ENCODE measurements at regions not wholly inside any gene's neighbourhood (a gene's known extent, or its start where the extent isn't known, plus 50 kb on each side); places are given as distances from the start of the nearest gene placed in this dataset.
"Not testable (repeated sequence)": the region's sequence is repeated elsewhere in the genome, so short reads cannot be mapped to it uniquely, and the experiment has no call there.

GRCh38 chr2:236825989-236826510 lies 256.4 kb downstream of the ACKR3 start:
- no peak for DNase-seq (ENCODE audit: low read depth)

- DNase-seq (ENCODE audit: low read depth) = no peak
Measured at GRCh38 chr2:236826606-236827156, 257.1 kb downstream of the ACKR3 start.

GRCh38 chr2:236827997-236828396 lies 257.7 kb upstream of the COPS8 start:
- DNase-seq (ENCODE audit: low read depth) = no peak

GRCh38 chr2:236828820-236829219 lies 256.9 kb upstream of the COPS8 start:
- DNase-seq (ENCODE audit: low read depth) = no peak

- no peak for DNase-seq (ENCODE audit: low read depth)
Measured at GRCh38 chr2:236830926-236831325, 254.8 kb upstream of the COPS8 start.

GRCh38 chr2:236831698-236832097 lies 254.0 kb upstream of the COPS8 start:
- no peak for DNase-seq (ENCODE audit: low read depth)

GRCh38 chr2:236833501-236834073 lies 252.1 kb upstream of the COPS8 start:
- no peak for DNase-seq (ENCODE audit: low read depth)

GRCh38 chr2:236834284-236834683 lies 251.4 kb upstream of the COPS8 start:
- DNase-seq (ENCODE audit: low read depth) = no peak

GRCh38 chr2:236835307-236836024 lies 250.2 kb upstream of the COPS8 start:
- DNase-seq (ENCODE audit: low read depth) = no peak

GRCh38 chr2:236836028-236836427 lies 249.7 kb upstream of the COPS8 start:
- DNase-seq (ENCODE audit: low read depth) = not testable (repeated sequence)

GRCh38 chr2:236840215-236840614 lies 245.5 kb upstream of the COPS8 start:
- no peak for DNase-seq (ENCODE audit: low read depth)

GRCh38 chr2:236840857-236841256 lies 244.8 kb upstream of the COPS8 start:
- DNase-seq (ENCODE audit: low read depth) = no peak

- DNase-seq (ENCODE audit: low read depth) = no peak
Measured at GRCh38 chr2:236841389-236841788, 244.3 kb upstream of the COPS8 start.

GRCh38 chr2:236843161-236843968 lies 242.3 kb upstream of the COPS8 start:
- DNase-seq (ENCODE audit: low read depth) = no peak

GRCh38 chr2:236844711-236845110 lies 241.0 kb upstream of the COPS8 start:
- no peak for DNase-seq (ENCODE audit: low read depth)

- DNase-seq (ENCODE audit: low read depth) = no peak
Measured at GRCh38 chr2:236847023-236847422, 238.7 kb upstream of the COPS8 start.

GRCh38 chr2:236847538-236848263 lies 238.0 kb upstream of the COPS8 start:
- DNase-seq (ENCODE audit: low read depth) = no peak

- DNase-seq (ENCODE audit: low read depth) = no peak
Measured at GRCh38 chr2:236848501-236848900, 237.2 kb upstream of the COPS8 start.

GRCh38 chr2:236849508-236849907 lies 236.2 kb upstream of the COPS8 start:
- DNase-seq (ENCODE audit: low read depth) = no peak

- DNase-seq (ENCODE audit: low read depth) = no peak
Measured at GRCh38 chr2:236849940-236850339, 235.7 kb upstream of the COPS8 start.

- DNase-seq (ENCODE audit: low read depth) = no peak
Measured at GRCh38 chr2:236851187-236851586, 234.5 kb upstream of the COPS8 start.
